SK-N-MC (cell line): ENCODE measurements at regions not wholly inside any gene's neighbourhood (a gene's known extent, or its start where the extent isn't known, plus 50 kb on each side); places are given as distances from the start of the nearest gene placed in this dataset.

ENCODE experiments used
- FOXP2 ChIP-seq: optimal IDR thresholded peaks from 2 replicates; pipeline ENCODE3; 2011; ENCODE audit warnings: mild to moderate bottlenecking, moderate library complexity; ENCODE audit not compliant: insufficient read depth; ENCODE audit errors: extremely low read length, control extremely low read depth
- POLR2AphosphoS5 ChIP-seq: IDR thresholded peaks from 2 replicates; pipeline ENCODE4 v1.6.1; 2012; ENCODE audit warnings: mild to moderate bottlenecking, low read depth, low read length, borderline replicate concordance

DNA sequence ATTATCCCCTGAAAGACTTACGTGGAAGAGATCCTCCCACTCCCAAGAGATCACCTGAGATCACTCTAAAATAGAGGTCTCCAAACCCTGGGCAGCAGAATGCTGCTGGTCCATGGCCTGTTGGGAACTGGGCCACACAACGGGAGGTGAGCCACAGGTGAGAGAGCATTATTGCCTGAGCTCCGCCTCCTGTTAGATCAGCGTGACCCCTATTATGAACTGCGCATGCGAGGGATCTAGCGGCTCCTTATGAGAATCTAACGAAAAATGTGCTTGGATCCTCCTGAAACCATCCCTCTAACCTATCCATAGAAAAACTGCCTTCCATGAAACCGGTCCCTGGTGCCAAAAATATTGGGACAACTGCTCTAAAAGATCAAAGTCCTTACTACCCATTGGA, 1057.4 kb downstream of the EPHA7 start:
- TF ChIP-seq POLR2AphosphoS5 (no peak), FOXP2 (no peak)
